T-helper 2 cell treated with Interferon-gamma antibody and Interleukin-4, amounts not matched to agents 5 μg/mL and 100 μg/mL, for 36 hours (primary cell): ENCODE measurements at regions not wholly inside any gene's neighbourhood (a gene's known extent, or its start where the extent isn't known, plus 50 kb on each side); places are given as distances from the start of the nearest gene placed in this dataset.

Experiments used
- DNase-seq: peaks from one replicate; pipeline ENCODE4 v3.0.0; 2021; ENCODE audit warnings: low spot score
- H3K27ac Mint-ChIP-seq: one replicate; pipeline ENCODE4 v1.8.0; 2021; ENCODE audit warnings: mild to moderate bottlenecking, mixed read lengths
- H3K27me3 Mint-ChIP-seq: one replicate; pipeline ENCODE4 v1.8.0; 2021; ENCODE audit warnings: low read depth, mixed read lengths
- H3K36me3 Mint-ChIP-seq: one replicate; pipeline ENCODE4 v1.8.0; 2021; ENCODE audit warnings: low read depth, mixed read lengths
- H3K4me1 Mint-ChIP-seq: one replicate; pipeline ENCODE4 v1.8.0; 2021; ENCODE audit warnings: low read depth, mixed read lengths
- H3K4me3 Mint-ChIP-seq: one replicate; pipeline ENCODE4 v1.8.0; 2022; ENCODE audit warnings: mild to moderate bottlenecking, moderate library complexity, mixed read lengths
- H3K9me3 Mint-ChIP-seq: one replicate; pipeline ENCODE4 v1.8.0; 2021; ENCODE audit warnings: mixed read lengths

DNA sequence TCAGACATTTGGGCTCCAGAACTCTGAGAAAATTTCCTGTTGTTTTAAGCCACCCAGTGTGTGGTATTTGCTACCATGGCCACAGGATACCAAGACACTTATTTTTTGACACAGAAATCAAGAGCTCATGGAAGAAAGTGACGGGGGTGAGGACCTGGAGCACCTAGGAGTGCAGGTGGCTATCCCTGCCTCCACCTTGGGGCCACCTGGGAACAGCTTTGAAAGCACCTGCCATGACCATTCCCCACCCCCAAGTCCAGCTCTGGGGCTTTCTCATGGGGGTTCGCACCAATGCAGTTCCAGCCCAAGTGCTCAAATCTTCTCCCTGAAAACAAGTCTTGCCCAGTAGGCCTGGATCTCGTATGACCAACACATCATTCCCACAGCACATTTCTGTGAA, 214.9 kb upstream of the IRX1 start:
- H3K27ac Mint-ChIP-seq: no peak overlapping the region
- no peaks in the 10 kb centered on the region for H3K36me3 Mint-ChIP-seq
- no peak overlapping the region for H3K4me3 Mint-ChIP-seq
- no peaks in the 10 kb centered on the region for H3K27me3 Mint-ChIP-seq
- no peaks in the 10 kb centered on the region for H3K4me1 Mint-ChIP-seq
- H3K9me3 Mint-ChIP-seq: peaks cover 32% of the 10 kb centered on the region
- DNase-seq: no peak

DNA sequence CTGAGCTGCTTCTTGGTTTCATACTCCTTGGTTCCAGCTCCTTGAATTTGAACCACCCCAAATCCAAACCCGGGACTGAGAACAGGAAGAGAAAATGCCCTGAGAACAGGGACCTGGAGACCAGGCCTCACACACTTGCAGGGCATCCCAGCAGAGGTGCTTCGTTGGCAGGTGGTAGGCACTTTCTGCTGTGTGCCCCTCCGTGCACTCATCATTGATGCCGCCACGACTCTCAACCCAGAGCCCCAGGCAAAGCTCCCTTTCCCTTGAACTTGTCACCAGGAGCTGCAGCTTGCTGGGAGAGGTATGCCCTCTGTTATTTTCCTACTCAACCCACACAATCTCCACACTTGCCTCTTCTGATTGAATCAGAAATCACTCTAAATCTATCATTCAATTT, 217.8 kb upstream of the IRX1 start:
- no peaks in the 10 kb centered on the region for H3K27me3 Mint-ChIP-seq
- no peaks in the 10 kb centered on the region for H3K4me1 Mint-ChIP-seq
- no peak overlapping the region for H3K4me3 Mint-ChIP-seq
- H3K9me3 Mint-ChIP-seq: peaks cover 36% of the 10 kb centered on the region
- H3K36me3 Mint-ChIP-seq: no peaks in the 10 kb centered on the region
- no peak overlapping the region for H3K27ac Mint-ChIP-seq
- no peak for DNase-seq

DNA sequence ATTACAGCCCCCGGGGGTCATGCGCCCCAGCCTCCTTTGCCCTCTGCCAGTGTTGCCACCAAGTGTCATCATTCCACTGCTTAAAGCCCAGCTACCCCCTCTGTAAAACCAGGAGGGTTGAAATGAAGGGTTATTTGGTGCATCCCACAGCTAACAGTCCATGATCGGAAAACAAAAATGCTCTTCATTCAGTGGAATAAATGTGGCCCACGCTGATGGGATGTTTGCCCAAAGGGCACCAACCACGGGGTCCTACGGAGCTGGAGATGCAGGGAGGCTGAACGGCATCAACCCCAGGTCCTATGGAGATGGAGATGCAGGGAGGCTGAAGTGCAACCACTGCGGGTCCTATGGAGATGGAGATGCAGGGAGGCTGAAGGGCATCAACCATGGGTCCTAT, 218.5 kb upstream of the IRX1 start:
- Mint-ChIP-seq H3K4me3 (no peak overlapping the region), H3K27ac (no peak overlapping the region), H3K9me3 (peaks cover 37% of the 10 kb centered on the region), H3K36me3 (no peaks in the 10 kb centered on the region), H3K27me3 (no peaks in the 10 kb centered on the region), H3K4me1 (no peaks in the 10 kb centered on the region)
- no peak for DNase-seq

DNA sequence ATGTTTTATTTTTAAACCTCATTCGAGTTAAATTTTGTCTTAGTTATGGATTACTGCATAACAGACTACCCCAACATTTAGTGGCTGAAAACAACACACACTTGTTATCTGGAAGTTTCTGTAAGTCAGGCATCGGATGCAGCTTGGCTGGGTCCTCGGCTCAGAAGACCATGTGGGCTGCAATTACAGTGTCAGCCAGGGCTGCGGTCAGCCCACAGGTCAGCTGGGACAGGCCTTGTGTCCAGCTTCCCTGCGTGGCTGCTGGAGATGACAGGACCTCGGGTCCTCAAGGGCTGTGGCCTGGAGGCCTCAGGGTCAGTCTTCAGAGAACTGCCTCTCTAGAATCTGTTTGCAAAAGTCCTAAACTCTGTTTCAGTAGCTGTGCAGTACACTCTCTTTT, 219.0 kb upstream of the IRX1 start:
- no peak for DNase-seq
- Mint-ChIP-seq H3K4me1 (no peaks in the 10 kb centered on the region), H3K9me3 (peaks cover 41% of the 10 kb centered on the region), H3K27ac (no peak overlapping the region), H3K4me3 (no peak overlapping the region), H3K36me3 (no peaks in the 10 kb centered on the region), H3K27me3 (no peaks in the 10 kb centered on the region)

DNA sequence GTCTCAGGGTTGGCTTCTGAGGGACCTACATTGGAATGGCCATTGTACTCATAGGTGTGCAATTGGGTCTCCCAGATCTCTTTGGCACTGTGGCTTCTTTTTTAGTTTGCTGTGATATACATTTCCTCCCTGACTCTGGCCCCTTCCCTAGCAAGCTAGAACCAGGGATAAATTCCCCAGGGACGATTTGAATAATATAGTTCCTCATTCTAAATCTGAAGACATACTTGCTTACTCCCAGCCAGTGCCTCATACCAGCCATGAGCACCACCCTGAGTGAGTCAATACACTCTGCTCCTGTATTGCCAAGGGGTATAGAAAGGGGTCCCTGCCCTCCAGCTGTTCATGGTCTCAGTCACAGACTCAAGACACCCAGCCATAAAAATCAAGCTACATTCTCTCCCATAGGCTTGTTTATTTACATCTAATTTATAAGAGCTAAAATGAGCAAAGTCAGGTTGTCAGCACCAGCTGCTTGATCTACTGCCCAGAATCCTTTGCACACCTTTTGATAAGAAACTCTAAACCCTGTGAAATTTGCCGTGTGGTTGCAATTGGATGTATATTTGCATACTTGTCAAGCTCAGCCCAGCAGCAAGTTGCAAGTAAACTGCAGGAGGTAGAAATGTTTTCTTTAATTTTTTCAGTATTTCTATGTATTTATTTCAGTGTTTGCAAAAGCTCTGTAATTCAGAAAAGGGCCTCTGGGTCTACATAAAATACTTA, 219.9 kb upstream of the IRX1 start:
- H3K36me3 Mint-ChIP-seq: no peaks in the 10 kb centered on the region
- H3K4me3 Mint-ChIP-seq: no peak overlapping the region
- H3K27me3 Mint-ChIP-seq: no peaks in the 10 kb centered on the region
- peaks cover 41% of the 10 kb centered on the region for H3K9me3 Mint-ChIP-seq
- H3K4me1 Mint-ChIP-seq: no peaks in the 10 kb centered on the region
- DNase-seq: no peak
- no peak overlapping the region for H3K27ac Mint-ChIP-seq

DNA sequence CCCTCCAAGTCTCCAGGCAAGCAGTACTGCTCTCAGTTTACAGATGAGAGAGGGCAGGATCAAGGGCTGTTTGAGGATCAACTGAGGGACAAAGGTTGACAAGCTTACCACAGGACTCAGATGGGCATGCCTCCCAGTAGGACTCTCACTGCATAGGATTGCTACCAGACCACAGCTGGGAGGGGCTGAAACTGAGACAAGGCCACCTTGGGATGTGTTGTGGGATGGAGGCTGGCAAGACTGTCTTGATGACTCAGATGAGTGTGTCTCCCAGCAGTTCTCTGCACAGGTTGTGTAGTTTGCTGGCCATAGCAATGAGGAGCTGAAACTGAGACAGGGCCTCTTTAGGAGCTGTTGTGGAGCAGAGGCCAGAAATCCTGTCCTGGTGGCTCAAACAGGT, 222.2 kb upstream of the IRX1 start:
- Mint-ChIP-seq H3K9me3 (peaks cover 46% of the 10 kb centered on the region), H3K4me3 (no peak overlapping the region), H3K36me3 (no peaks in the 10 kb centered on the region), H3K27me3 (no peaks in the 10 kb centered on the region), H3K27ac (no peak overlapping the region), H3K4me1 (no peaks in the 10 kb centered on the region)
- no peak for DNase-seq

DNA sequence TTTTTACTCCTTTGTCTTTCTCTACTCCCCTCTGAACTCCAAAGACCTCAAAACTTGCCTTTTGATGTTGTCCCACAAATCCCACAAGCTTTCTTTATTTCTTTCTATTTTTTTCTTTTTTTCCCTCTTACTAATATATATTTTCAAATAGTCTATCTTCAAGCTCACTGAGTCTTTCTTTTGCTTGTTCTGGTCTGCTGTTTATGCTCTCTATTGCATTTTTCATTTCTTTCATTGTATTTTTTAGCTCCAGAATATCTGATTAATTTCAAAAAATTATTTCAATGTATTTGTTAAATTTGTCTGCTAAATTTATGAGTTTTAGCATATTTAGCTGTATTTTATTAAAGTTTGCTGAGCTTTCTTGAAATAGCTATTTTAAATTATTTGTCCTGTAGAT, 223.3 kb upstream of the IRX1 start:
- Mint-ChIP-seq H3K36me3 (no peaks in the 10 kb centered on the region), H3K4me1 (no peaks in the 10 kb centered on the region), H3K27ac (no peak overlapping the region), H3K9me3 (peaks cover 48% of the 10 kb centered on the region), H3K4me3 (no peak overlapping the region), H3K27me3 (no peaks in the 10 kb centered on the region)
- no peak for DNase-seq

DNA sequence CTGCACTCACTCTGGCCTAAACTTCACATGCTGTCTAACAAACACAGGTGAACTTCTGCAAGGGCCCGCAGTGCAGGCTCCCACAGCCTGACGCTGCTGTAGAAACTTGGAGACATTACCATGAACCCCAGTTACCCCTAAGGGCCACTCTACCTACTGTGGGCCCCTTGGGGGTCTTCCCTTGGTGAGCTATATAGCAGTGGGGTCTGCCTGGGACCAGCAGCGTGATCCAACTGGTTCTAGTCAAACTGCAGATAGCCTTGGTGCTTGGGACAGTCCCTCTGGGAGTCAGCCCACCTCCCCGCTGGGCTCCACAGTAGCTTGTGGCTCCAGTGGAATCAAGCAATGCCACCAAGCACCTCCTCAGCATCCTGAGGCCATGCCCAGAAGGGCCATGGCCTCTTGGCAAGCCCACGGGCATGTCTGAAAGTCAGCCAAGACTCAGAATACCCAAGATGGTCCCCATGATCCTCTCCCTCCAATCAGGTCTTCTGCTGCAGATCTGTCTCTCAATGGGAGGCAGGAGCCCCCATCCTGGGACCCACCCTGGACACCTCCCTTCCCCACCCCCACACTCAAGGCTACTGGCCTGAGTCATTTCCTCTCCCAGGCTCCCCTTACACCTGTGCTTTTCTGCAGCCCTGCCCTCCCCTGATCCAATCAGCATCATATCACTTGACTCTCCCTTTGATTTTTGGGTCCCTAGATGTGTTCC, 230.0 kb upstream of the IRX1 start:
- Mint-ChIP-seq H3K27ac (no peak overlapping the region), H3K4me1 (no peaks in the 10 kb centered on the region), H3K4me3 (no peak overlapping the region), H3K9me3 (peaks cover 38% of the 10 kb centered on the region), H3K36me3 (no peaks in the 10 kb centered on the region), H3K27me3 (no peaks in the 10 kb centered on the region)
- DNase-seq: no peak

DNA sequence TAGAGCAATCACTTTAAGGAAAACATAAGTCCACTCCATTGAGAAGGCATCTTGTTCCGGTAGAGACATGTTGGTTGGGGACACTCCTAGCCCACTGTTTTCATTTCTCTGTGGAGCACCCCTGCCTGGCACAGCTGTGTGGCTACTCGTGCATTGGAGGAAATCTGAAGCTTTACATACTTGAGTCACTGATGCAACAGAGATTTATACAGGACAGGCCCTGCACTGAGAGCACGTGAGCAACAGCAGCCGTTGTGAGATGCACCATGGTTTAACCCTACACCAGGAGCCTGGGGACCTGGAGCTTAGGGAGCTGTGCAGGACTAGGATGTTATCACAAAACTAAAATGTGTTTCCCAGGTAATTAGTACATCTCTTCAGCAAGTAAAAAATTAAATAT, 230.7 kb upstream of the IRX1 start:
- no peak overlapping the region for H3K4me3 Mint-ChIP-seq

DNA sequence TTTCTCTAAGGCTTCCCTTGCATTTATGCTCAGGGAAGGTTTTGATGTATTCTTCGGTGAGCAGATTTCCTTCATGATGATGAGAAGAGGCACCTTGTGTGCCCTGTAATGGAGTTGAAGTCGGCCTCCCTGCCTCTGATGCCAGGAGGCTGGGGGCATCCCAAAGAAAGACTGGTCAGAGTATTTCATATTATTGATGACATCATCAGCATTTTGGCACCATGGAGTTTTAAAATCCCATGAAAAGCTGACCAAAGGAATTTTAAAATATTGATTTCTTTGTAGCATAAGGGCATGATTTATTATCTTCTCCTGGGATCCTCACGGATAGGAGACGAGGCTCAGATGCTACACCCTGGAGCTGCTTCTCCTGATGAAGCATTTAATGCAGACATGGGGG, 231.2 kb upstream of the IRX1 start:
- no peak overlapping the region for H3K27ac Mint-ChIP-seq
- no peak overlapping the region for H3K4me3 Mint-ChIP-seq
- peaks cover 34% of the 10 kb centered on the region for H3K9me3 Mint-ChIP-seq
- DNase-seq: no peak
- H3K4me1 Mint-ChIP-seq: no peaks in the 10 kb centered on the region
- H3K36me3 Mint-ChIP-seq: no peaks in the 10 kb centered on the region
- no peaks in the 10 kb centered on the region for H3K27me3 Mint-ChIP-seq

More for the DNA sequence above, 230.7 kb upstream of the IRX1 start:
- Mint-ChIP-seq H3K9me3 (peaks cover 39% of the 10 kb centered on the region), H3K27me3 (no peaks in the 10 kb centered on the region), H3K27ac (no peak overlapping the region), H3K36me3 (no peaks in the 10 kb centered on the region), H3K4me1 (no peaks in the 10 kb centered on the region)
- DNase-seq: no peak

DNA sequence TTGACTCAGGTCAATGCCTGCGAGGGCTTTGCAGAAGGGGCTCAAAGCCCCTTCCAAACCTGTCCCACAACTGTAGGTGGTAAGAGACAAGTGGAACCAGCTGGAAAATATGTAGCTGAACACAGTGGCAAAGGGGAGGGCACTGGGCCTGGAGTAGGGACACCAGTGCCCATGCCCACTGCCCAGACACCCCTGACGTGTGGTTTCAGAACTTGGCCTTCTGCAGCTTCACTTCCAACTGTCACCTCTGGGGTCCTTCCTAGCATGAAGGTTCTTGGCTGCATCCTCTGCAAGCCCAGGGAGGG, 233.1 kb upstream of the IRX1 start:
- Mint-ChIP-seq H3K4me1 (no peaks in the 10 kb centered on the region), H3K36me3 (no peaks in the 10 kb centered on the region), H3K9me3 (peaks cover 26% of the 10 kb centered on the region)

DNA sequence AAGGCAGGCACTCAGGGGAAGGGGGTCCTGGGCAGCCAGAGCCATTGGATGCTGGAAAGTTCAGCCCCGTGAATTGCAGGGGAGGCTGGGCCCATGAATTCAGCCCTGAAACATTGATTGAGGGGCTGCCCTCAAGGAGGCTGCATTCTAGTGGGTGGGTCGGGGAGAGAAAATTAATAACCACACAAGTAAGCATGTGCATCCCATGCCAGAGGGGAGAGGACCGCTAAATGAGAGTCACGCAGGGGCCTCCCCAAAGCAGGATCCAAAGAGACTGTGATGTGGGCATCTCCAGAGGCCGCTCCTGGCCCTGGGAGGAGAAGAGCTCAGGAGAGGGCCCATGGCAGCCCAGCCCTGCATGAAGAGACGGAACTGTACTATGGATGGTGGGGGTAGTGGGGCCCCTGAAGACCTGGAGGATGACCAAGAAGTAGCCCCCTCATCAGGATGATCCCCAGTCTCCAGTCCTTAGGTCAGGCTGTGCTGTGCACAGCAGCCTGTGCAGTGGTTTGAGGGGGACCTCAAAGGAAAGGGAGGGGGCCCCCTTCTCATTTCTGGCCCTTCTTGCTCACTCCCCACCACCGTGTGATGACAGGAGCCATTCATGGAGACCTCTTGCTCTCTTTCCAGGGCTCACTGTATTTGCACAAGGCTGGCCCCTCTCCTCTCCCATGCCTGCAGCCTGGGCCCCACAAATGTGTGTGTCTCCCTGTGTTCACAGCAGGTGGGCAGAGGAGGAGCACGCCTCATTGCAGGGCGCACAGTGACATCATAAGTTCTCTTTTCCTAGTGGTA, 233.6 kb upstream of the IRX1 start:
- H3K27ac Mint-ChIP-seq: no peak overlapping the region
- no peaks in the 10 kb centered on the region for H3K4me1 Mint-ChIP-seq
- peaks cover 25% of the 10 kb centered on the region for H3K9me3 Mint-ChIP-seq
- H3K36me3 Mint-ChIP-seq: no peaks in the 10 kb centered on the region
- DNase-seq: no peak
- no peak overlapping the region for H3K4me3 Mint-ChIP-seq
- H3K27me3 Mint-ChIP-seq: no peaks in the 10 kb centered on the region

More for the DNA sequence above, 233.1 kb upstream of the IRX1 start:
- Mint-ChIP-seq H3K4me3 (no peak overlapping the region), H3K27me3 (no peaks in the 10 kb centered on the region), H3K27ac (no peak overlapping the region)
- no peak for DNase-seq

DNA sequence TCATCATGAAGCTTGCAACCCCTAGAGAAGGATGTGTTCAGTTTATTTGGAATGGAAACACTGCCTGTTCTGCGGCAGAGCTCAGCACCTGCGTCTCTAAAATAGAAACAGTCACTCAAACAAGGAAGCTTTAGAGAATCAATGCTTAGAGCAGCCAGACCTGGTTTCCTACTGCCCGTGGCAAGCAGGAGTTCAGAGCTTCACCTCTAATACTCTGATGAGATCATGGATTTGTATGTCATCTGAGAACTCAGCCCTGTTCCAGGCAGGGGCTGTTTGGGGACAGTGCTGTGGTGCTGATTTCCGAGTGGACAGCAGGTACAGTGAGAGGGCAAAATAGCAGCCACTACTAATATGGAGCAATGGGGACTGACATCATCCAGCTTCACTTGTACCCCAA, 236.0 kb upstream of the IRX1 start:
- H3K36me3 Mint-ChIP-seq: no peaks in the 10 kb centered on the region
- H3K9me3 Mint-ChIP-seq: peaks cover 21% of the 10 kb centered on the region
- H3K4me1 Mint-ChIP-seq: no peaks in the 10 kb centered on the region
- H3K4me3 Mint-ChIP-seq: no peak overlapping the region
- H3K27ac Mint-ChIP-seq: no peak overlapping the region
- DNase-seq: no peak
- no peaks in the 10 kb centered on the region for H3K27me3 Mint-ChIP-seq

DNA sequence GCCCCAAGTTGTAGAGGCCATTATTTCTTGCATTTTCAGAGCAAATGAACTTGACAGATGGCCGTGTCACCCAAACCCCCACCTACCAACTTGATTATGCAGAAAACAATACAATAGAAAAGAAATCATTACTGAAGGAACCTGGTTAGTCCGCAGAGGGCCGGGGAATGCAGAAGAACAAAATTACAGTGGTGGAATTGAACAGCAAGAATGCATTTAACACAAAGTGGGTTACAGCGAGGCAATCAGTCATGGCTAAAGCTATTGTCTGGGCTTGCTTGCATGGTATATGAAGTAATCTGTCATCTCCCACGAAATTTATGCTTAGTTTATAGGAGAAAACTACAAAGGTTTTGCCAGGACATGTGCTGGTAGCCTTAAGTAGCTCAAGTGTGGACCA, 238.3 kb upstream of the IRX1 start:
- Mint-ChIP-seq H3K27ac (no peak overlapping the region), H3K4me3 (no peak overlapping the region), H3K4me1 (no peaks in the 10 kb centered on the region), H3K36me3 (no peaks in the 10 kb centered on the region), H3K27me3 (no peaks in the 10 kb centered on the region), H3K9me3 (peaks cover 18% of the 10 kb centered on the region)
- DNase-seq: no peak
